Mesothelial cell of epicardium (in vitro differentiated cells): ENCODE measurements at regions not wholly inside any gene's neighbourhood (a gene's known extent, or its start where the extent isn't known, plus 50 kb on each side); places are given as distances from the start of the nearest gene placed in this dataset.

Experiments used
- DNase-seq, 2 experiments: peaks; one replicate each; pipeline ENCODE4 v3.0.0; 2021; ENCODE audit warnings: low spot score in 2 of 2; ENCODE audit not compliant: unreplicated experiment in 2 of 2
- H3K27ac Mint-ChIP-seq: 2 replicates; pipeline ENCODE4 v1.8.0; 2021; ENCODE audit warnings: mixed read lengths
- H3K27me3 Mint-ChIP-seq: 2 replicates; pipeline ENCODE4 v1.8.0; 2021; ENCODE audit warnings: low read depth, mixed read lengths
- H3K36me3 Mint-ChIP-seq: 2 replicates; pipeline ENCODE4 v1.8.0; 2021; ENCODE audit warnings: mixed read lengths
- H3K4me1 Mint-ChIP-seq: 2 replicates; pipeline ENCODE4 v1.8.0; 2021; ENCODE audit warnings: mixed read lengths
- H3K4me3 Mint-ChIP-seq: 2 replicates; pipeline ENCODE4 v1.8.0; 2021; ENCODE audit warnings: mild to moderate bottlenecking, moderate library complexity, mixed read lengths
- H3K9me3 Mint-ChIP-seq: 2 replicates; pipeline ENCODE4 v1.8.0; 2021; ENCODE audit warnings: mixed read lengths
- CTCF ChIP-seq: fragments of 200-600 bp; sonication (generic); IDR thresholded peaks from one replicate; pipeline ENCODE4 v1.5.0; 2021; ENCODE audit warnings: antibody characterized with exemption; ENCODE audit not compliant: unreplicated experiment

GRCh38 chr3:124542214-124542869 lies 187.9 kb upstream of the UMPS start:
- no peak for TF ChIP-seq CTCF
- H3K9me3 Mint-ChIP-seq, result no peaks in the 10 kb centered on the region
- no peaks in the 10 kb centered on the region for H3K36me3 Mint-ChIP-seq
- no peaks in the 10 kb centered on the region for H3K27me3 Mint-ChIP-seq
- H3K27ac Mint-ChIP-seq, result no peak overlapping the region
- no peak for DNase-seq
- no peak overlapping the region for H3K4me3 Mint-ChIP-seq
- H3K4me1 Mint-ChIP-seq, result no peaks in the 10 kb centered on the region

- Mint-ChIP-seq H3K4me1 (no peaks in the 10 kb centered on the region), H3K27ac (no peak overlapping the region), H3K36me3 (no peaks in the 10 kb centered on the region), H3K27me3 (no peaks in the 10 kb centered on the region), H3K4me3 (no peak overlapping the region), H3K9me3 (no peaks in the 10 kb centered on the region)
- DNase-seq, result no peak
- no peak for TF ChIP-seq CTCF
These were observed 184.4 kb upstream of the UMPS start for GRCh38 chr3:124545891-124546290.

- peaks cover 5% of the 10 kb centered on the region for H3K9me3 Mint-ChIP-seq
- H3K27me3 Mint-ChIP-seq, result no peaks in the 10 kb centered on the region
- no peak overlapping the region for H3K4me3 Mint-ChIP-seq
- H3K36me3 Mint-ChIP-seq, result no peaks in the 10 kb centered on the region
- no peak for DNase-seq
- H3K4me1 Mint-ChIP-seq, result peaks cover 10% of the 10 kb centered on the region
- H3K27ac Mint-ChIP-seq, result no peak overlapping the region
- no peak for TF ChIP-seq CTCF
These were observed 178.0 kb upstream of the UMPS start for GRCh38 chr3:124552224-124552623.

GRCh38 chr3:124553178-124553577 lies 177.1 kb upstream of the UMPS start:
- Mint-ChIP-seq H3K27me3 (no peaks in the 10 kb centered on the region), H3K27ac (no peak overlapping the region), H3K4me3 (no peak overlapping the region), H3K9me3 (peaks cover 5% of the 10 kb centered on the region), H3K36me3 (no peaks in the 10 kb centered on the region), H3K4me1 (peaks cover 19% of the 10 kb centered on the region)
- no peak for DNase-seq
- TF ChIP-seq CTCF, result no peak

GRCh38 chr3:124556636-124557035 lies 173.6 kb upstream of the UMPS start:
- no peak for TF ChIP-seq CTCF
- peaks cover 51% of the 10 kb centered on the region for H3K4me1 Mint-ChIP-seq
- no peaks in the 10 kb centered on the region for H3K27me3 Mint-ChIP-seq
- no peak overlapping the region for H3K27ac Mint-ChIP-seq
- H3K4me3 Mint-ChIP-seq, result no peak overlapping the region
- DNase-seq, result no peak
- H3K36me3 Mint-ChIP-seq, result no peaks in the 10 kb centered on the region
- H3K9me3 Mint-ChIP-seq, result peaks cover 5% of the 10 kb centered on the region
